ENCODE measurements at regions not wholly inside any gene's neighbourhood (a gene's known extent, or its start where the extent isn't known, plus 50 kb on each side); places are given as distances from the start of the nearest gene placed in this dataset.

DNA sequence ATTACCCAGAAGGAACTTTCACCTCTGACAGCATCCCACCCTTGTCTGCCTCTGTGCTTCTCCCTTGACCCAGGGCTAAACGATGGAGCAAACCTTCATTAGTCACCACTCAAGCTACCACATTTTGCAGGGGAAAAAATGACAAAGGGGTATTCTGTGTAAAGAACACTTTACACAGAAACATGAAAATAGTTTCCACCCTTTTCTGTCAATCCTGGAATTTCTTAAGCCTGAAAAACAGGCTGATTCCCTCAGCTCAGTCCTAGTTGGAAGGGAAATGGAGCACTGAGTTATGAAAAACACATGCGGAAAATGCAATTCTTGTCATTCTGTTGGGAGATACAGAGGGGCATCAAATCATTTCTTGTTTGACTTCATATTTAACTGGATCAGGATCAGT lies 175.0 kb upstream of the HNRNPA3 start:
- DNase-seq: no peak

DNA sequence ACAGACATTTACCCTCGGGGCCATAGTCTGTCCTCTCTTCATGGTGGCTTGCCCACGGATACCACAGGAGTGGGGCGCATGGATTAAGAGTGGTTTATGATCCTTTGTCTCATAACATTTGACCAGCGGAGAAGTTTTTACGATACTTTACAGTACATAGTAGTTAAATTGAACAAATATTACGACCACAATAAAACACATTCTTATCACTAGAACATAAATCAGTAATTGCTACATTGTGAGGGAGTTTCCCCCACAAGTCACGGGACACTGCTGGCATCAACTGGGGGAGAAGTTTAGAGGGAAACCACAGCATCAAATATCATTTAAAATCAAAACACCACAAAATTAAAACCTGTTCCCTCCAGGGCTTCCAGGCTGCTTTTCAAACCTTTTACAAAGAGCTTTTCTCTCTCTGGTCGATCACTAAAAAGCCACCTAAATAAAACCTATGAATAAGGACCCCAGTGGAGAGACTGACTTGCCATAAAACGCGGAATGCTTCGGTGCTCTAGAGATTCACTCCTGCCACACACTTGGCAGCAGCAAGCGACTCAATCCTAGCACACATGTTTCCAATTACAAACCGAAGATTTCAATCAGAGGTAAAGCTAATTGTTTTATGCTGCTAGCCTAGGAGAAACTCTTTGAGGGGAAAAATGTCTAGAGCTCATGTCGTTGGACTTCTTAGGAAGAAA lies 173.7 kb upstream of the HNRNPA3 start:
- no peak for DNase-seq

DNA sequence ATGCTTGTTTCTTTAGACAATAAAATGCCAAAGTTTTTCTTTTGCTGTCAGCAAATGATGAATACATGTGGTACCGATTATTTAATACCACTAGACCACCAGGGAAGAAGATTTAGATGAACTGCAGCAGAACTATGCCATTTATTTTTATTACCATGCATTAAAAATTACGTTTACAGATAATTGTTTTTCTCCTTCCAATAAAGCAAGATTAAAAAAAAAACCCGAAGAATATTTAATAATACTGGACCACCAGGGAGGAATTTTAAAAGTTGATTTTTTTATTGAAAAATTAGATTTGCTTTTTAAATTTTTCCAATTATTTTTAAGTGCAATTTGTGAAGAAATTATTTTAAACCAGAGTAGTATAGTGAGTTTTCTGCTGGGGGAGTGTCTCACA lies 170.3 kb upstream of the HNRNPA3 start:
- no peak for DNase-seq

DNA sequence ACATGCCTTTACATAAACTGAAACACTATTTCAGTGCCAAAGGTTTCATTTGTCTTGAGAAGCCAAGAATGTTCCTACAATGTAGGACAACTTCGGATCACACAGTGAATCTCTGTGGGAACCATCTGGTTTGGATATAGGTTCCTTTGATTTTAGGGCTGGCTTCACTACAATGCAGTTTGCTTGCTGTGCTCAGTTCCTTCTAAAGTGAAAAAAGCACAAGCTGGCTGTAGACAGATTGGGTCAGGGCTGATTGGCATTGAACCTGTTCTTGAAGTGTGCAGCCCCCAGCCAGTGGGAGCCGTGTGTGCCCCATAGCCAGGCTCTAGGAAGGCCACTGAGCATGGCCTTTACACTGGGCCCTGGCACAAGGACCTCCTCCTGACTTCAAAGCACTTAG lies 167.9 kb upstream of the HNRNPA3 start:
- no peak for DNase-seq

DNA sequence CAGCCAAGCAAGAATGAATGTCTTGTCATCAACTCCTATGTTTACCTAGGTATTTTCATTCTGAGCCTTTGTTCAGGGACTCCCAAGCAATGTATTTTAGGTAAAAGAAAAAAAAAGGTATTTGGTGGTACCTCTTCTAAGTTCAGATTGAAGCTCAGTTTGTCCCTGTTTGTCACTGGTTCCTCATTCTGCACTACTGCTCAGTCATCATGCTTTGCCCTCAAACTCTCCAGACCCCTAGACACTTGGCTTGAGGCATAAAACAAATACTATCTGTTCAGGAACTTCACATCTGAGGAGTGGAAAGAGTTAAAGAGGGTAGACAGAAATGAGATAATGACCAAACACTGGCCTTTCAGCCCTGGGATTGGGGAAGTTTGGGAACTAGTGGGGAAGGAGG lies 163.6 kb upstream of the HNRNPA3 start:
- DNase-seq: no peak

DNA sequence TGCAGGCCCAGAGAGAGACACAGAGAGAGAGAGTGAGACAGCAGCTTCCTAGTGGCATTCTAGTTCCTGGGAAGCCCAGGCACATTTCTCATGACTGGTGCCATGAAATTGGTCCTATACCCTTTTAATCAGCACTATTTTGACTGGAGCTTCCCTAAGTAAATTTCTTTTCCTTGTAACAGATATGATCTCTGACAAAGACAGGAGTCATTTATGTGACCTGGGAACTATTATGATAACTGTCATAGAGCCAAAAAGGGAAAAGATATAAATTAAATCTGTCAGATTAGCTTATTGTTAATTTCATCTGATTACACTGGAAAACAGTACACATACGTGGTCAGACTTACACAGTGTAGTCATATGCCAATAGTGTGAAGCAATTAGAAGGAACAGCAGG lies 161.3 kb upstream of the HNRNPA3 start:
- DNase-seq: no peak

DNA sequence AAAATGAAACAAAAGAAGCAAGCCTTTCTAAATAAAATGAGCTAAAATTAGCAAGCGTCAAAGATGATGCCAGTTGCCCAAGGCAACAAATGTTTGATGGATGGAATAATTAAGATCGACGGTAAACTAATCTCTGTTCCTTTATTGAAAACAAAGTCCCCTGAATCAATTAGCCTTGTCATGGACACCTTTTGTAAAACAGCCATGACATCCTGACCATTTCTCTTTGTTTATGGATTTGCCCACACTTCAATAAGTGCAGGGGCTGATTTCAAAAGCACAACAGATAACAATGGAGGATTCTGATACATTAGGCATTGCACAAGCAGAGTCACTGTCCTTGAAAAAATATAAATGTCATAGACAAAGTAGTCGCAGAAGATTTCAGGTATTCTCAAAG lies 160.1 kb upstream of the HNRNPA3 start:
- no peak for DNase-seq

DNA sequence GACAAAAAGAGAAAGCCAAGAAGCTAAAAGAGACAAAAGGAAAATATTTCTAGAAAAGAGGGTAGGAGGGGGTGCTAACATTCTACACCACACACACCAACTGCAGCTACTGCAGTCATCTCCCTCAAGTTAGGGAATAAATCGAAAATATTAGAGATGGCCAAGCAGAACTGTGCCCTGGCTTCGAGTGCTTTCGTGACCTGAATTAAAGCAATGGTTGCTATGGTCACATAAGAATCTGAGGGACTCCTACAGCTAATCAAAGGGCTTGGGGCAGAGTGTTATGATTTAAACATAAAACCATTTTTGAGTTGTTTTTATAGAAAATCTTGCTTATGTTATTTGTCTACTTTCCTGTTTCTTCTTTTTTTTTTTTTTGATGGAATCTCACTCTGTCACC lies 159.6 kb upstream of the HNRNPA3 start:
- DNase-seq: no peak

DNA sequence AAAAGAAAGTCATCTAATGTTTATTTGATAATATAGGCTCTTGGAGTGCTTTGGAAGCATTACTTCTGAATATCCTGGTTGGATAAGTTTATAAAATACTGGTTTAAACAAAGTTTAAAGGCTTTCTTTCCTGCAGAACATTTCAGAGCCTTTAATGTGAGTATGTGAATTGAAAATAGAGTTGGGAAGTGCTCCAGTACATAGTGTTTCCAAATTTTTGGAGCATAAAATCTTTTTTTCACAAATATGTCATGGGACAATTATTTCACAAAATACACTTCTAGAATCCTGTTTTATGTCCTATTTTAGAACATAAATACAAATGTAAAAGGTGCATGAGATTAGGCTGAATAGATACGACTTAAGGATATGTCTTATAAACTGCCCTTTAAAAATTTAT lies 158.9 kb upstream of the HNRNPA3 start:
- no peak for DNase-seq

DNA sequence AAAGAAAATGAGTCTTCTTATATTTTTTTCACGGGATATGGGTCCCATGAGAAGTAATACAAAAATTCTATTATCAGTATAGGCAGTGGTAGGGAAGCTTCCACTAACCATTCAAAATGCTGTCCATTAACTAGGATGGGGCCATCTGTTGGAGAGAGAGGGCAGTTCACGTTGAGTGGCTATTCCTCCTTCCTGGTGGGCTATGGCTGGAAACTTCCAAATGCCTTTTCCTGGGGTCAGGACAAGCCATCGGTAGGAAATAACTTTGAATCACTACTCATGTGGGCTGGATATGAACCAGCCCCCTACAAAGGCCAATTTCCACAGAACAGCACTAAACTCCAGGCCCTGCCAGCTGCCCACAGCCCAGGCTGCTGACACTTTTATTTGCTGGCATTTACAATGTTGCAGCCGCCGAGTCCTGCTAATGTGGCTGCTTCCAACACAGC lies 156.1 kb upstream of the HNRNPA3 start:
- no peak for DNase-seq

DNA sequence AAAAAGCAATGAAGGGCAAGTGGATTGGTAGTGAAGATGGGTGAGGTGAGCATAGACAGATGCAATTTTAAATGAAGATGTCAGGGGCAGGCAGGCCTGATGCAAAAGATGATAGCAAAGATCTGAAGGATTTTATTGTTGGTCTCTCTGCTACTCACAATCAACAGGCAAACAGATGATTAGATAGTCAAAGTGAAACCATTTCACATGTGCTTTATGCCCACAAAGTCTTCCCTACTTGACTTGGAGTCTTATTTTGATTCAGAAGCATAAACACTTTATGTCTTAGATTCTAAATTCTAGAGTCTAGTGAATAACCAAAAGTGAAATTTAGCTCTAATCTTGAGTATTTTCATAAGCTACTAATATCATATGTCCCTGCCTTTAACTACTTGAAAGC lies 153.8 kb upstream of the HNRNPA3 start:
- no peak for DNase-seq

DNA sequence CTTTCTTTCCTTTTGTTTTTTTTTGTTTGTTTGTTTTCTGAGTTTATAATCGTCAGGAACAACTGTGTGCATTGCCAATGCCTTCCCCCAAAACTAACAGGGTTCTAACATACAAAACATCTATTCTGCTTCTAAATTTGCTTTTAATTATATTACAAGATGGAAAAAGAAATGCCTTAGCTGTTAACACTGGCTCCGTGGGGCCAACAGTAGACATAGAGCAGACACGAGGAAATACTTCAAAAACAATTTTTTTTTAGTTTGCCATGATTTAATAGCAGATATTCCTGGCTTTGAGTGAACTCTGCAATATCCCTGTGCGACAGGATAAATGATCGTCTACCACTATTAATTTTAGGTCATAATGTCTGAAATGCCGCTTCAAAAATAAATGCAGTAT lies 153.3 kb upstream of the HNRNPA3 start:
- no peak for DNase-seq

DNA sequence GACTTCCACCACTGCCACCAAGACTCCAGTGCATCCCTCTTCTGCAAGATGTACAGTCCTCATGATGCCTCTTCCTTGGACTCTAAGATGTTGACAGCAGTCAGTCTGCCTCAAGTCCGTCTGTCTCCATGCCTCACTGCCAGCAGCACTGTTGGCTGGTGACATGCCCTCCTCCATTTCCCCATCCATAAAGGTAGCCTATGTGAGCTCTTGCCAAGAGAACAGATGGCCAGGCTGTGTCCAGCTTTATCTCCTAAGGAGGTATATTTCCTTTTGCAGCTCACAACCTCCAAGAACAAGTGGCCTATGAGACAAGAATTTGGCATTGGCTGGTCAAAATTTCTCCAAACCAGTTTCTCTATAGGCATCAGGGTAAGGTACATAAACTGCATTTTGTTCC lies 149.3 kb upstream of the HNRNPA3 start:
- DNase-seq: no peak

DNA sequence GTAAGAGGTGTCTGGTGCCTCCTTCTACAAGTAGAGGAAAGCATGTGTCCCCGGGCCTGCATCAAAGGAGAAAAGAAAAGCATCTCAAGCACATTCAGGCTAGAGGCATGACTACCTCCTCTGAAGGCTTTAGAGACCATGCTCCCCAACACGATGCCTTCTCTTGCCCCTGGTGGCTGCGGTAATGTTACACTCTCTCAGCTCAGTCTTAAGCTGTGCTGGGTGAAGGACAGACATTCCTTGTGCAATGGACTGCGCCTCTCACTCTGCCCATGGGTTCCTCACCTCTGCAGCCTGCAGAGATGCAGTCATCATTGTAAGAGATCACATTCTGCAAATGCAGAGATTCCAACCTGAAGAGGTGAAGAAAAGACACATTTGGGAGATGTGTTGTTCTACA lies 148.2 kb upstream of the HNRNPA3 start:
- no peak for DNase-seq

DNA sequence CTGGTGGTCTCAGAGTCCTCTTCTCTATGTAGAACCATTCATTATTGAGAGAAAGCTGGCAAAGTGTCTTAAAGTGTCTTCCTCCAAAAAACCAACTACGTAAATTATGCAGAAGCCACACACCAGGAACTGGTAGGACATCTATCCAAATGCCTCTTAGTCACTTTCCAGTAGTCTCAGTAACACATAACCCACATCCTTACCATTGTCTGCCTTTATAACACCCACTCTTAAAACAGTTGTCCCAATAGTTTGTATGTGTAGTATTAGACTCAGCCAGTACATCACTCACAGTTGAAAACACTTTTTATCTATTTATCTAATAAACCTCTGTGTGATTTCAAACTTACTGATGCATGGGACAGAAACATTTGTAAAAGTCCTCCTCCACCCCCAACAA lies 143.6 kb upstream of the HNRNPA3 start:
- no peak for DNase-seq

DNA sequence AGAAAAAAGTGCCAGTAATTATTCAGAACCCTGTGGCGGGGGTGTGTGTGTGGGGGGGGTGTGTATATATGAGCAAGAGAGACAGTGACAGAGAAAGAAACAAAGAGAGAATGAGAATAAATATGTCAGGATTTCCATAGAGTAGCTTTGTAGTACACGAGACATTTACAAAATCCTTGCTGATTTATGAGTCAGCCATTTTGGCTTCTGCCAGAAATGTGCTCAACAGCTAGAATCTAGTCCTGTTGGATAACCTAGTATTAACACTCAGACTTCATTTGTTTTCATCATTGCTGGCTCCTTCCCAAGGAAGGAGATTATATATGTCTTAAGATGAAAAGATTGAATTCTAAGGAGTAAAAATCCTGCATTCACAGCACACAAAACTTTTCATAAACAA lies 140.5 kb upstream of the HNRNPA3 start:
- no peak for DNase-seq

DNA sequence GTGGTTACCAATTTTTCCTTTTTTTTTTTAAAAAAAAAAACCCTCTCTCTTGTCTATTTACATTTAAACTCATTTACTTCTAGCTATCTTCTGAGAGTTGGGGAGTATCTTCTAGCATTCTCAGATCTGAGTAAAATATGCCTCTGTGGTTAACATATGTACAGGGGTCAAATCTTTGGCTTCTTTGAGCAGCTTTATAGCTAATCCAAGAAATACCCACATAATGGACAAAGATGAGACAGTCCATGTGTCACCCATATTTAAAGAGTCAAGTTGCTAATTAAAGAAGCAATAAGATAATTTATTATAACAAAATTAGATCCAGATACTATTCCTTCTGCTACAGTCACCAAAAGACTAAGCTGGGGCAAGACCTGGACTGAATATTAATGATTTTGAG lies 139.0 kb upstream of the HNRNPA3 start:
- DNase-seq: no peak

DNA sequence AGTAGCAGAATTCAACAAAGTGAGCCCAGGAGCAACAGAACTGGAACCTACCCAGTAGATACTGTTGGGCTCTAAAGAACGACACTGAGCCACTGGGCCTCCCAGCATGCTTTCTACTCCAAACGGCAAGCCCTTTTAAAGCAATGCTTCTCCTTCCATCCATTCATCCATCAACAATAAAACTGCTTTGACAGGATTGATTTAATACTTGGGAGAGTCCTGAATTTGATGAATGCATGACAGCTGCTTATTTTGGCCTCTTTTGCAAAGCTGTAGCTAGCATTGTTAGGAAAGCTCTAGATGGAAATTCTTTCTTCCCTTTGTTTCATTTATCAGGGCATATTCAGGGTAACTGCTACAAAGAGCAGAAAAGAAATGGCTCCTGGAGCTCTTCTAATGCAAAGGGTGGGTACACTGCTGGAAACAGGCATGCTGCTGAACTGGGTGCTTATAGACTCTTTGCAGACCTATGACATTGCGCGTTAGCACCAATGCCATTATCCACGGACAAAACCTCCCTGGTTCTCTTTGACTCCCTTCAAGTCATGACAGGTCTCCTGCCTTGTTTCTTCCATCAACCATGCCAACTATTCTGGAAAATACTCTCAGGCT lies 138.4 kb upstream of the HNRNPA3 start:
- no peak for DNase-seq

DNA sequence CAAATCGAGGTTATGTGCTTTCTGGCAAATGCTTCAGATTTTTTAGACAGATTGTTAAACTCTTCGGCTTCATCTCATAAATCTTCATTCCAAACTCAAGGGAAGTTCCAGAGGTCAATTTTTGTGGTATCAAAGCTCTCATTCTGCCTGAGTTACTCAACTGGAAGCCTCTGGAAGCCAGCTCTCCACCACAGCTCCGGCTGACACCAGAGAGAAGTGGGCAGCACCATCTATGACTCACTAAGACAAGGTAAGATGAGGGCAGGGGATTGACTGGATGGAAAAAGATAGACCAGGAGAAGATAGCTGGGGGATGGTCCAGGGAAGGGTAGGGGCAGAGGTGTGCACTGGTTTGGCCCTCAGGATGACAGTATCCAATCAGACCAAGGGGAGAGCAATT lies 137.3 kb upstream of the HNRNPA3 start:
- DNase-seq: no peak

DNA sequence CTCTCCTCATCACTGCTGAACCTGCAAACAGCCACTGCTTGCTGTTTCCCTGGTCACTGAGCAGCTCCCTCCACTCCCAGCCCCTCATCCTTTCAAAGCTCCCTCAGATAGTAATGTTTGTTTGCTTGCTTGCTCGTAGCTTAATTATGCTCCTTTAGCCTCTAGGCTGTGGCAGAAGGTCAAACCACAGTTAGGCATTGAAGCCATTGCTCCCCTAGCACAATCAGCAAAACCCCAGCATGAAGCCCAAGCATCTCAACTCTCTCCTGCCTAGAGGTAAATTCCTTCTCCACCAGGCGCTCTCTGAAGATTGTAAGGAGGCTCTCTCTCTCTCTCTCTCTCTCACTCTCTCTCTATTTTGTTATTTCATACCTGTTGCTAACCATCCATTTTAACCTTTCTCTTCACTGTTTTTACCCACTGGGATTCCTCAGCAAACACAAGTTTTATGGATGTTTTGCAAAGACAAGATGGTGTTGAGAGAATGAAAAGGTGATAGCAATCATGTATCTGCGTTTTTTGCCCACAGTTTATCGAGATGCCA lies 135.9 kb upstream of the HNRNPA3 start:
- no peak for DNase-seq

DNA sequence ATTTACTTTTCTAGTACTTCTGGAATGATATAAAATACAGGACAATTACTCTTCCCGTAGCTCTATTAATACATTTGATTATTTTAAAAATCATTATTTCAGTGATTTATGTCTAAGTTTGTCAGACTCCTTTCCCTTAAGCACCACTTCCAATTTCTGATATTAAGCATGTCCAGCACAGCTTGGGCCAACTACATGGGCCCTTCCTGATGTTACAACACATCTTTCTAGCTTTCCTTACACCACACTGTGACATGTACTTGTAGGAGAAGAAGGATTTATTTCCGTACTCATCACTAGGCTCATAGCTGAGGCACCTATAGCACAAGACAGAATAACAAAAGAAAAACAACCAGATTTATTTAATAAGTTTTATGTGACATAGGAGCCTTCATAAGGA lies 134.8 kb upstream of the HNRNPA3 start:
- DNase-seq: no peak

DNA sequence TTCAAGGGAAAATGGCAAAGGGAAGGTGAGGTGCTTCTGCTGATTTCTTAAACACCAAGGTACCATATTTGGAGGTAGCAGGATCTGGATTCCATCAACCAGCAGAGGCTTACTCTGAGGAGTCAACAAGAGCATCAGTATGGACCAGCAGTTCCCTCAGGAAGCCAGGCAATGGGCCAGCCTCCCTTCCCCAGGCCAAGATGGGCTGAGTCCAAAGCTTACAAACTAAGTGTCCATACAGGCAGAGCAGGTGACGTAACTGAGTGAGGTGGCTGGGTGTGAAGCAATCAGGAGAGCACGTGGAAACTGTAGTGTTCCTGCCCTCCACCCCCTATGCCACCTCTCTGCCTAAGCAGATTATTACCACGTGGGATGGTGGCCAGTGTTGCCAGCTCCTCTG lies 134.2 kb upstream of the HNRNPA3 start:
- DNase-seq: peak in 33 of 56 donors; percentile 1 to 64 (median 13)

DNA sequence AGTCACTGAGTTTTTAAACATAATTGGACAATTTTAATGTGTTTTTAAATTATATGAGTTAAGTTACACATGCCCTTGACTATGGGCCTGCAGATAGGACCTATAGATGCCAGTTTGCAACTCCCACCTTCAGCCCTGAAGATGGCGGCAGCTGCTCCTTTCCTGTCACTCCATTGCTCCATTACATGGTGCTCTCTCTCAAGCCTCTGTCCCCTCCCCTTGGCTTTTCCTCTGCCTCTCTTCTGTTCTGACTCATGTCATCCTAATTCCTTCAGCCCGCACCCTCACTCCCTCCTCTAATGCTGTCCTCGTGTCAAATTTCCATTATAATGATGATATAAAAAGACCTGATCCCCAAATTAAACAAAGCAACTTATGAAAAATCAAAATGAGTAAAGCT lies 133.7 kb upstream of the HNRNPA3 start:
- DNase-seq: no peak
